ENCODE measurements at regions not wholly inside any gene's neighbourhood (a gene's known extent, or its start where the extent isn't known, plus 50 kb on each side); places are given as distances from the start of the nearest gene placed in this dataset.

DNA sequence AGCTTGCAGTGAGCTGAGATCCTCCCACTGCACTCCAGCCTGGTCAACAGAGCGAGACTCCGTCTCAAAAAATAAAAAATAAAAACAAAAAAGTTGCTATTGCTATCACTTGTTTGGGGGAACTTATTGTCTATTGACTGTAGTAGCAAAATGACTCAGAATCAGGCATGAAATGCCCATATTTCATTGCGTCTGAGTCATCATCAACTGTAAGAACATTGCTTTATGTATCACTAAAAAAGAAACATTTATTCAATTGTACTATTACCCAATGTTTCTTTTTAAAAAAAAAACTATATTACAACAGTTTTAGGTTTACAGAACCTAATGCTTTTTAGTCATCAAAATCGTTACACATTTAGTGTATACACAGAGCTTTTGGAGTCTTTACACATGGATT lies 91.0 kb upstream of the FMN2 start:
- no TSS peak for BruUV-seq (replicated peaks)
- Histone ChIP-seq H3K79me2 (ENCODE audit: insufficient read depth, low read depth, low read length) (no peaks in the 10 kb centered on the region), H2AFZ (ENCODE audit: low read length) (no peak overlapping the region), H3K27ac (ENCODE audit: low read depth, low read length, poor library complexity, severe bottlenecking) (no peak overlapping the region), H3K4me1 (ENCODE audit: insufficient read depth, low read length, poor library complexity, severe bottlenecking) (no peaks in the 10 kb centered on the region), H3K9me2 (ENCODE audit: insufficient read depth, low read length) (no peaks in the 10 kb centered on the region), H4K20me1 (ENCODE audit: insufficient read depth, low read length) (no peaks in the 10 kb centered on the region), H3K9me3 (ENCODE audit: low read length) (no peaks in the 10 kb centered on the region), H3K4me3 (ENCODE audit: low read depth, low read length, poor library complexity, severe bottlenecking) (no peak overlapping the region), H3K36me3 (ENCODE audit: insufficient read depth, low read length) (no peaks in the 10 kb centered on the region), H3K4me2 (ENCODE audit: low read length) (no peak overlapping the region)
- ChIA-PET CTCF (ENCODE audit: unreplicated experiment) (no interaction called here), POLR2A (no interaction called here)
- no peak for TF ChIP-seq EZH2phosphoT487 (IDR thresholded peaks at IDR 0.05; ENCODE audit: borderline replicate concordance, low read depth, low read length)
- TF ChIP-seq, protein P1, sequence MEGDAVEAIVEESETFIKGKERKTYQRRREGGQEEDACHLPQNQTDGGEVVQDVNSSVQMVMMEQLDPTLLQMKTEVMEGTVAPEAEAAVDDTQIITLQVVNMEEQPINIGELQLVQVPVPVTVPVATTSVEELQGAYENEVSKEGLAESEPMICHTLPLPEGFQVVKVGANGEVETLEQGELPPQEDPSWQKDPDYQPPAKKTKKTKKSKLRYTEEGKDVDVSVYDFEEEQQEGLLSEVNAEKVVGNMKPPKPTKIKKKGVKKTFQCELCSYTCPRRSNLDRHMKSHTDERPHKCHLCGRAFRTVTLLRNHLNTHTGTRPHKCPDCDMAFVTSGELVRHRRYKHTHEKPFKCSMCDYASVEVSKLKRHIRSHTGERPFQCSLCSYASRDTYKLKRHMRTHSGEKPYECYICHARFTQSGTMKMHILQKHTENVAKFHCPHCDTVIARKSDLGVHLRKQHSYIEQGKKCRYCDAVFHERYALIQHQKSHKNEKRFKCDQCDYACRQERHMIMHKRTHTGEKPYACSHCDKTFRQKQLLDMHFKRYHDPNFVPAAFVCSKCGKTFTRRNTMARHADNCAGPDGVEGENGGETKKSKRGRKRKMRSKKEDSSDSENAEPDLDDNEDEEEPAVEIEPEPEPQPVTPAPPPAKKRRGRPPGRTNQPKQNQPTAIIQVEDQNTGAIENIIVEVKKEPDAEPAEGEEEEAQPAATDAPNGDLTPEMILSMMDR (conservative IDR thresholded peaks at IDR 0.05; ENCODE audit: low read length): no peak
- no peak for DNase-seq (ENCODE audit: low spot score)
- intact Hi-C loops (cut with micrococcal nuclease; ENCODE audit: unreplicated experiment): no loop called here

DNA sequence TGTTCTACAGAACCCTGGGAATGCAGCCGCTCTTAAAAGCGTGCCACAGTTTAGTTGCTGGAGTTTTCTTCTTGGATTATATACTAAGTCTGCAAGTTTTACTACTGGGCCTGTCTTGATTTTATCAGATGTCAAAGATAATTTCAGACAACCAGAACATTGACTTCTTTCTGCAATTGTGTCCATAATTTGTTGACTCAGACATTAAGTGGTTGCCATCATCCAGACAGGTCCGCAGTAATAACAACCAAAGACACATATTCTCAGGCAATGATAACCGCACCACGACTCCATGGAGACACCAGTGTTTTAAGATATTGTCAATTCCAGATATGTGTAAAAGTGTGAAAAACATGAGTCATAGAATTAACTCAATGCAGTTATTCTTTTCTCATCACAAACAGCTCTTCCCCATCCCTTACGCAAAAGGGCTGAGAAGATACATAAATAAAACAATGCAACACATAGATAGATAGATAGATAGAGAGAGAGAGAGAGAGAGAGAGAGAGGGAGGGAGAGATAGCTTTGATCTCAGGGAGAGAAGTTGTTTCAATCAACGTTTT lies 90.4 kb upstream of the FMN2 start:
- intact Hi-C loops (cut with micrococcal nuclease; ENCODE audit: unreplicated experiment): no loop called here
- H2AFZ ChIP-seq (ENCODE audit: low read length): no peak overlapping the region
- no peaks in the 10 kb centered on the region for H3K36me3 ChIP-seq (ENCODE audit: insufficient read depth, low read length)
- H3K9me2 ChIP-seq (ENCODE audit: insufficient read depth, low read length): no peaks in the 10 kb centered on the region
- CTCF ChIA-PET (ENCODE audit: unreplicated experiment): no interaction called here
- no peak overlapping the region for H3K4me3 ChIP-seq (ENCODE audit: low read depth, low read length, poor library complexity, severe bottlenecking)
- BruUV-seq (replicated peaks): no TSS peak
- TF ChIP-seq EZH2phosphoT487 (IDR thresholded peaks at IDR 0.05; ENCODE audit: borderline replicate concordance, low read depth, low read length): no peak
- TF ChIP-seq, protein P1 (conservative IDR thresholded peaks at IDR 0.05; ENCODE audit: low read length): no peak
- no peaks in the 10 kb centered on the region for H4K20me1 ChIP-seq (ENCODE audit: insufficient read depth, low read length)
- no peak for DNase-seq (ENCODE audit: low spot score)
- H3K79me2 ChIP-seq (ENCODE audit: insufficient read depth, low read depth, low read length): no peaks in the 10 kb centered on the region
- no peak overlapping the region for H3K27ac ChIP-seq (ENCODE audit: low read depth, low read length, poor library complexity, severe bottlenecking)
- POLR2A ChIA-PET: no interaction called here
- no peak overlapping the region for H3K4me2 ChIP-seq (ENCODE audit: low read length)
- no peaks in the 10 kb centered on the region for H3K9me3 ChIP-seq (ENCODE audit: low read length)
- H3K4me1 ChIP-seq (ENCODE audit: insufficient read depth, low read length, poor library complexity, severe bottlenecking): no peaks in the 10 kb centered on the region

DNA sequence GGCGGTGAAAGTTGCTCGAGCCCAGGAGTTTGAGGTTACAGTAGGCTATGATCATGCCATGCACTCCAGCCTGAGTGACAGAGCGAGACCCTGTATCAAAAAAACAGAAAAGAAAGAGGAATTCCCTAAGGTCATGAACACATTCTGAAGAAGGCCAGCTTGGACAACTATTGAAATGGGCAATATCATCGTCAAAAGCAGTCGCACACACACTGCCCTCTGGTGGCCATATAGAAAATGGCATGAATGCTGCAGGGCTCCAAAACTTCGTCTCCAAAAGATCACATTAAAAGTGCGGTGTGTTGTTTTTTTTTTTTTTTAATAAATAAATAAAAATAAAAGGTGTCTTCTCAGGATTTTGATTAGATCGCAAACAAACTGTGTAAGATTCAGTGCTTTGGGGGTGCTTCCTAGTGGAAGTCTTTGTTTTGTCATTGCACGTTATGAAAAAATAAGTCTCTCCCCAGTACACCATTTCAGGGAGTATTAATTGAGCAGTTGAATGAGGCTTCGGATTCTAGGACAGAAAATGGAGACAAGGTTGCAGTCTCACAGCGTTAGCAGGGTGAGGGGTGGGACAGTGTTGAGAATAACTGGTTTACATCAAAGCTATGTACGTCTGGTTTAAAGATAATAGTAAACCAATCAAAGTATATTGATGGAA lies 87.5 kb upstream of the FMN2 start:
- no peaks in the 10 kb centered on the region for H3K79me2 ChIP-seq (ENCODE audit: insufficient read depth, low read depth, low read length)
- no peak overlapping the region for H3K4me2 ChIP-seq (ENCODE audit: low read length)
- BruUV-seq (replicated peaks): no TSS peak
- no peak overlapping the region for H2AFZ ChIP-seq (ENCODE audit: low read length)
- no peaks in the 10 kb centered on the region for H3K9me2 ChIP-seq (ENCODE audit: insufficient read depth, low read length)
- no peak overlapping the region for H3K4me3 ChIP-seq (ENCODE audit: low read depth, low read length, poor library complexity, severe bottlenecking)
- H4K20me1 ChIP-seq (ENCODE audit: insufficient read depth, low read length): no peaks in the 10 kb centered on the region
- no peaks in the 10 kb centered on the region for H3K4me1 ChIP-seq (ENCODE audit: insufficient read depth, low read length, poor library complexity, severe bottlenecking)
- no peak overlapping the region for H3K27ac ChIP-seq (ENCODE audit: low read depth, low read length, poor library complexity, severe bottlenecking)
- H3K36me3 ChIP-seq (ENCODE audit: insufficient read depth, low read length): no peaks in the 10 kb centered on the region
- TF ChIP-seq, protein P1 (conservative IDR thresholded peaks at IDR 0.05; ENCODE audit: low read length): peak; percentile 87
- no peak for TF ChIP-seq EZH2phosphoT487 (IDR thresholded peaks at IDR 0.05; ENCODE audit: borderline replicate concordance, low read depth, low read length)
- intact Hi-C loops (cut with micrococcal nuclease; ENCODE audit: unreplicated experiment): no loop called here
- H3K9me3 ChIP-seq (ENCODE audit: low read length): no peaks in the 10 kb centered on the region
- ChIA-PET POLR2A (no interaction called here), CTCF (ENCODE audit: unreplicated experiment) (no interaction called here)
- DNase-seq (ENCODE audit: low spot score): peak; percentile 14

All from OCI-LY7 (cell line).